K562 (cell line): ENCODE measurements at regions not wholly inside any gene's neighbourhood (a gene's known extent, or its start where the extent isn't known, plus 50 kb on each side); places are given as distances from the start of the nearest gene placed in this dataset.

Source experiments
- ARNT ChIP-seq, 2 experiments: fragments of 450-650 bp; IDR thresholded peaks; 2 replicates each; pipeline ENCODE4 v1.6.1; 2016; ENCODE audit warnings: mild to moderate bottlenecking in 1 of 2
- CBX5 ChIP-seq: IDR thresholded peaks from 2 replicates; pipeline ENCODE4 v1.6.1; 2014; ENCODE audit warnings: low read depth, borderline replicate concordance
- CCAR2 ChIP-seq: fragments of 200-400 bp; formaldehyde crosslinking; IDR thresholded peaks from 2 replicates; pipeline ENCODE4 v1.6.1; 2017; ENCODE audit warnings: mild to moderate bottlenecking, low read depth, low read length
- CCNT2 ChIP-seq: IDR thresholded peaks from 2 replicates; pipeline ENCODE4 v1.6.1; 2011; ENCODE audit warnings: borderline replicate concordance, low read depth, mild to moderate bottlenecking, moderate library complexity, mixed read lengths, low read length; ENCODE audit not compliant: insufficient read length; ENCODE audit errors: extremely low read depth
- CHCHD3 ChIP-seq: fragments of 250-450 bp; sonication (Bioruptor Pico); IDR thresholded peaks from 2 replicates; pipeline ENCODE4 v2.1.2; 2022; ENCODE audit warnings: mild to moderate bottlenecking
- HDAC6 ChIP-seq: IDR thresholded peaks from 2 replicates; pipeline ENCODE4 v1.6.1; 2012; ENCODE audit warnings: low read depth, mild to moderate bottlenecking, control low read depth, inconsistent platforms, low read length, moderate library complexity
- HLTF ChIP-seq: fragments of 450-650 bp; IDR thresholded peaks from 2 replicates; pipeline ENCODE4 v1.6.1; 2016
- HNRNPK ChIP-seq: fragments of 200-400 bp; formaldehyde crosslinking; IDR thresholded peaks from one replicate; pipeline ENCODE4 v1.6.1; 2018; ENCODE audit warnings: mild to moderate bottlenecking, low read depth, low read length; ENCODE audit not compliant: poor library complexity, severe bottlenecking
- JUN ChIP-seq, 2 experiments: sonication (generic) in 1 of 2; formaldehyde crosslinking in 1 of 2; IDR thresholded peaks; 2 replicates each; pipeline versions ENCODE4 v1.6.1 to v1.8.0; 2012 to 2022; ENCODE audit warnings: borderline replicate concordance in 2 of 2, mild to moderate bottlenecking in 2 of 2, improper control_type of control experiment in 1 of 2, low read depth in 1 of 2, low read length in 1 of 2, missing genetic modification reagents in 1 of 2
- KLF1 ChIP-seq: fragments of 450-650 bp; IDR thresholded peaks from 2 replicates; pipeline ENCODE4 v1.6.1; 2016; ENCODE audit warnings: missing genetic modification characterization, missing compliant biosample characterization
- MAFG ChIP-seq: fragments of 450-650 bp; conservative IDR thresholded peaks from 2 replicates; pipeline ENCODE4 v1.6.1; 2016; ENCODE audit warnings: missing genetic modification characterization, missing compliant biosample characterization
- MAX ChIP-seq: sonication (generic); formaldehyde crosslinking; IDR thresholded peaks from 2 replicates; pipeline ENCODE4 v1.9.0; 2022; ENCODE audit warnings: mild to moderate bottlenecking, missing genetic modification reagents
- NFRKB ChIP-seq: fragments of 450-650 bp; IDR thresholded peaks from 2 replicates; pipeline ENCODE4 v1.6.1; 2016; ENCODE audit warnings: low read depth
- PBX2 ChIP-seq, 2 experiments: IDR thresholded peaks in 1 of 2; conservative IDR thresholded peaks in 1 of 2; 2 replicates each; pipeline ENCODE4 v1.6.1; 2016; ENCODE audit warnings: low read depth in 2 of 2, mild to moderate bottlenecking in 1 of 2, missing compliant biosample characterization in 1 of 2, missing genetic modification characterization in 1 of 2, moderate library complexity in 1 of 2
- PHF21A ChIP-seq: fragments of 450-650 bp; IDR thresholded peaks from 2 replicates; pipeline ENCODE4 v1.6.1; 2017; ENCODE audit warnings: low read depth, borderline replicate concordance
- PTTG1 ChIP-seq: fragments of 450-650 bp; IDR thresholded peaks from 2 replicates; pipeline ENCODE4 v1.6.1; 2016; ENCODE audit warnings: low read depth, mild to moderate bottlenecking, missing genetic modification characterization, missing compliant biosample characterization
- RAD21 ChIP-seq, 2 experiments: fragments of 250-450 bp in 1 of 2; fragments of 450-650 bp in 1 of 2; sonication (Bioruptor Pico) in 1 of 2; formaldehyde crosslinking in 1 of 2; IDR thresholded peaks in 1 of 2; conservative IDR thresholded peaks in 1 of 2; 2 replicates each; pipeline versions ENCODE4 v1.4.0 to v1.8.0; 2020 to 2022; ENCODE audit warnings: mild to moderate bottlenecking in 2 of 2, moderate library complexity in 1 of 2
- RBM17 ChIP-seq: fragments of 200-400 bp; formaldehyde crosslinking; IDR thresholded peaks from 2 replicates; pipeline ENCODE4 v1.6.1; 2017; ENCODE audit warnings: low read depth, mild to moderate bottlenecking, low read length, borderline replicate concordance
- RFX5 ChIP-seq: IDR thresholded peaks from 2 replicates; pipeline ENCODE4 v1.6.1; 2011; ENCODE audit warnings: low read depth, mild to moderate bottlenecking, improper control_type of control experiment, low read length
- SRF ChIP-seq, 2 experiments: fragments of 250-450, 450-650 bp in 1 of 2; sonication (Bioruptor Pico) in 1 of 2; sonication (generic) in 1 of 2; formaldehyde crosslinking; IDR thresholded peaks; 2 replicates each; pipeline versions ENCODE4 v1.5.0 to v1.5.1; 2020 to 2022; ENCODE audit warnings: mild to moderate bottlenecking in 1 of 2, missing genetic modification reagents in 1 of 2
- TARDBP ChIP-seq: fragments of 450-650 bp; IDR thresholded peaks from 2 replicates; pipeline ENCODE4 v1.6.1; 2016
- TEAD1 ChIP-seq, 2 experiments: fragments of 450-650 bp in 1 of 2; sonication (generic) in 1 of 2; formaldehyde crosslinking; IDR thresholded peaks; 2 replicates each; pipeline versions ENCODE4 v1.4.0 to v1.8.0; 2020 to 2022; ENCODE audit warnings: mild to moderate bottlenecking in 2 of 2, missing genetic modification reagents in 1 of 2
- TRIM28 ChIP-seq: fragments of 450-650 bp; IDR thresholded peaks from 2 replicates; pipeline ENCODE4 v1.6.1; 2017
- ZBTB43 ChIP-seq: sonication (generic); formaldehyde crosslinking; IDR thresholded peaks from 2 replicates; pipeline ENCODE4 v1.8.0; 2023; ENCODE audit warnings: mild to moderate bottlenecking, missing genetic modification reagents
- ZNF224 ChIP-seq: sonication (generic); formaldehyde crosslinking; IDR thresholded peaks from 2 replicates; pipeline ENCODE4 v1.8.0; 2022; ENCODE audit warnings: mild to moderate bottlenecking, missing genetic modification reagents
- ZNF316 ChIP-seq: fragments of 450-650 bp; IDR thresholded peaks from 2 replicates; pipeline ENCODE4 v1.6.1; 2016
- ZNF41 ChIP-seq: fragments of 250-450 bp; sonication (Bioruptor Pico); conservative IDR thresholded peaks from 2 replicates; pipeline ENCODE4 v1.4.0; 2020; ENCODE audit warnings: mild to moderate bottlenecking

DNA sequence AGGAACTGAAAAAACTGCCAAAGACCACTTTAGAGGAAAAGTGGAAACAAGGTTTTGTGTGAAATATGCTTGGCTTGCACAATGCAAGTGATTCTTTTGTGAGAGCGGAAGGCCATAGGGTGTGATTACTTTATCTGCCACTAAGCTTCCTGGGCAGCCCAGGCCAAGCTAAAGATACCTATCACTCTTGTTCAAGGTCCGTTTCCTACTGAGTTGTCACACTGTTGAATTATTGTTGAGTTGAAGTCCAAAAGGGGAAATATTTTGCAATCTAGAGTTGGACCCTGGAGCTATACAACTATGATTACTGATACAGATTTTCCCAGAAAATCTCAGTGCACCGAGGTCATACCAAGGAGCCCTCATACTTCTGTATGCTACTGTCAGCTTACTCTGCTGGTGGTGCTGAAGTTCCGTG is 72.7 kb upstream of the CTAGE1 start (continued):
- no peak for TF ChIP-seq PBX2 (CRISPR knock-in tag; IDR thresholded peaks at IDR 0.05; ENCODE audit: low read depth)
- peak; percentile 80 for TF ChIP-seq PBX2 (tag; conservative IDR thresholded peaks at IDR 0.05; ENCODE audit: low read depth)
- TF ChIP-seq MAX (CRISPR knock-in tag): no peak
- no peak for TF ChIP-seq ARNT (IDR thresholded peaks at IDR 0.05)
- no peak for TF ChIP-seq JUN (IDR thresholded peaks at IDR 0.05; ENCODE audit: borderline replicate concordance, low read depth, low read length)
- TF ChIP-seq JUN (CRISPR knock-in tag; IDR thresholded peaks at IDR 0.05; ENCODE audit: borderline replicate concordance): no peak
- TF ChIP-seq CBX5: no peak
- TF ChIP-seq ZNF316: peak; percentile 93
- TF ChIP-seq PTTG1 (tag): no peak
- TF ChIP-seq TRIM28: no peak
- no peak for TF ChIP-seq HNRNPK
- no peak for TF ChIP-seq CCNT2
- TF ChIP-seq KLF1: no peak
- no peak for TF ChIP-seq HLTF
- no peak for TF ChIP-seq TARDBP
- no peak for TF ChIP-seq NFRKB
- no peak for TF ChIP-seq PHF21A
- TF ChIP-seq CHCHD3 (CRISPR knock-in tag): no peak
- no peak for TF ChIP-seq RBM17
- no peak for TF ChIP-seq ZBTB43 (CRISPR knock-in tag)
- TF ChIP-seq RFX5: no peak
- no peak for TF ChIP-seq ZNF224 (CRISPR knock-in tag)
- TF ChIP-seq ZNF41 (CRISPR knock-in tag): no peak
- peak; percentile 60 to 67 for TF ChIP-seq RAD21 (CRISPR knock-in tag; conservative IDR thresholded peaks at IDR 0.05 in 1 of 2, IDR thresholded peaks at IDR 0.05 in 1 of 2)
- no peak for TF ChIP-seq TEAD1 (CRISPR knock-in tag; IDR thresholded peaks at IDR 0.05)
- peak; percentile 94 for TF ChIP-seq MAFG (tag)
- no peak for TF ChIP-seq HDAC6
- no peak for TF ChIP-seq CCAR2
- TF ChIP-seq SRF (CRISPR knock-in tag; IDR thresholded peaks at IDR 0.05): no peak
